ENCODE measurements at regions not wholly inside any gene's neighbourhood (a gene's known extent, or its start where the extent isn't known, plus 50 kb on each side); places are given as distances from the start of the nearest gene placed in this dataset.

DNA sequence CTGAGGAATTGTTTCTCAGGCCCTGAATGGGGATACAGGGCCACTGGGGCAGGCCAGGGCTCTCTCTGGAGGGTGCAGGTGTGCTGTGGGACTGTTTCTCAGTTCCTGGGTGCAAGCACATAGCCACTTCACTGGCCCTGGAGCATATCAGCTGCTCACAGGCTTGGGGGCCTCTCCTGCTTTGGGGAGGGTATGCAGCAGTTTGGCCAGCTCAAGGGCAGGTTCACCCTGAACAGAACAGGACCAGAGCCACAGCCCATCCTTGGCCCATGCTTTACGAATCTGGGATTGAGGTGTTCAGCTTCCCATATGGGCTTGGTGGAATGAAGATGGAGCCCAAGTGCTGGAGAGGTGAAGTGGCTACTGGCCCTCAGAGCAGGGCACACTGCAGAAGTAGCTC is 186.5 kb downstream of the FBXO8 start:
- TF ChIP-seq, protein P1, sequence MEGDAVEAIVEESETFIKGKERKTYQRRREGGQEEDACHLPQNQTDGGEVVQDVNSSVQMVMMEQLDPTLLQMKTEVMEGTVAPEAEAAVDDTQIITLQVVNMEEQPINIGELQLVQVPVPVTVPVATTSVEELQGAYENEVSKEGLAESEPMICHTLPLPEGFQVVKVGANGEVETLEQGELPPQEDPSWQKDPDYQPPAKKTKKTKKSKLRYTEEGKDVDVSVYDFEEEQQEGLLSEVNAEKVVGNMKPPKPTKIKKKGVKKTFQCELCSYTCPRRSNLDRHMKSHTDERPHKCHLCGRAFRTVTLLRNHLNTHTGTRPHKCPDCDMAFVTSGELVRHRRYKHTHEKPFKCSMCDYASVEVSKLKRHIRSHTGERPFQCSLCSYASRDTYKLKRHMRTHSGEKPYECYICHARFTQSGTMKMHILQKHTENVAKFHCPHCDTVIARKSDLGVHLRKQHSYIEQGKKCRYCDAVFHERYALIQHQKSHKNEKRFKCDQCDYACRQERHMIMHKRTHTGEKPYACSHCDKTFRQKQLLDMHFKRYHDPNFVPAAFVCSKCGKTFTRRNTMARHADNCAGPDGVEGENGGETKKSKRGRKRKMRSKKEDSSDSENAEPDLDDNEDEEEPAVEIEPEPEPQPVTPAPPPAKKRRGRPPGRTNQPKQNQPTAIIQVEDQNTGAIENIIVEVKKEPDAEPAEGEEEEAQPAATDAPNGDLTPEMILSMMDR (IDR thresholded peaks at IDR 0.05), result no peak
- TF ChIP-seq EZH2 (IDR thresholded peaks at IDR 0.05) (no peak), EZH2phosphoT487 (IDR thresholded peaks at IDR 0.05) (no peak)
